ENCODE measurements at regions not wholly inside any gene's neighbourhood (a gene's known extent, or its start where the extent isn't known, plus 50 kb on each side); places are given as distances from the start of the nearest gene placed in this dataset.

- no peaks in the 10 kb centered on the region for H3K79me2 ChIP-seq (ENCODE audit: insufficient read depth, low read length)
- no peaks in the 10 kb centered on the region for H3K23me2 ChIP-seq (ENCODE audit: insufficient read length, low read depth, low read length, poor library complexity, severe bottlenecking)
- H2BK12ac ChIP-seq (ENCODE audit: insufficient read length, low read depth, low read length), result no peak overlapping the region
- H3T11ph ChIP-seq (ENCODE audit: low read length), result no peak overlapping the region
- H2BK120ac ChIP-seq (ENCODE audit: low read depth, low read length, poor library complexity, severe bottlenecking), result no peak overlapping the region
- H3K4me1 ChIP-seq (ENCODE audit: insufficient read depth, low read length), result peaks cover 8% of the 10 kb centered on the region
- H2AFZ ChIP-seq (ENCODE audit: low read length), result no peak overlapping the region
- H3K14ac ChIP-seq (ENCODE audit: insufficient read depth, low read length), result no peak overlapping the region
- DNase-seq, result no peak
- no peaks in the 10 kb centered on the region for H3K9me3 Mint-ChIP-seq
- H2BK20ac ChIP-seq (ENCODE audit: low read depth, low read length, poor library complexity, severe bottlenecking), result no peak overlapping the region
- no peaks in the 10 kb centered on the region for H4K20me1 ChIP-seq (ENCODE audit: control insufficient read depth, insufficient read depth, insufficient read length)
- no peak overlapping the region for H2BK5ac ChIP-seq (ENCODE audit: insufficient read length, low read length)
- H3K18ac ChIP-seq (ENCODE audit: insufficient read length, low read depth, low read length), result no peak overlapping the region
- H2AK5ac ChIP-seq (ENCODE audit: insufficient read length, low read length), result no peak overlapping the region
- no peak overlapping the region for H3K4me3 Mint-ChIP-seq
- TF ChIP-seq CTCF (conservative IDR thresholded peaks at IDR 0.05), result no peak
- no peak overlapping the region for H4K91ac ChIP-seq (ENCODE audit: insufficient read length, low read depth, low read length)
- no peak overlapping the region for H3K56ac ChIP-seq (ENCODE audit: insufficient read length, low read depth, low read length)
- no peak overlapping the region; a peak in 1 of 7 replicates for H3K27ac Mint-ChIP-seq
- no peaks in the 10 kb centered on the region for H3K27me3 ChIP-seq (ENCODE audit: insufficient read depth, low read length)
- H3K4me1 Mint-ChIP-seq, result peaks cover 11 to 15% of the 10 kb centered on the region in 2 experiments
- no CpG with 5 or more reads among the region's 3 CpGs for WGBS (ENCODE audit: extremely low coverage, insufficient read length, low lambda C conversion rate)
- H3K9me3 ChIP-seq (ENCODE audit: control insufficient read depth, low read depth, low read length), result no peaks in the 10 kb centered on the region
- no peak overlapping the region for H3K9ac ChIP-seq (ENCODE audit: extremely low read depth, insufficient read length, low read length)
- H2BK15ac ChIP-seq (ENCODE audit: low read depth, low read length), result no peak overlapping the region
- no peak overlapping the region for H3K27ac ChIP-seq (ENCODE audit: insufficient read length, low read depth, low read length)
- no peak overlapping the region for H4K8ac ChIP-seq (replicated peaks; ENCODE audit: insufficient read length, low read depth, low read length)
- no peak overlapping the region for H3K23ac ChIP-seq (ENCODE audit: insufficient read length, low read depth, low read length)
- no peaks in the 10 kb centered on the region for H3K36me3 Mint-ChIP-seq (ENCODE audit: insufficient read depth in 1 of 3, low read depth in 3 of 3)
- H4K5ac ChIP-seq (ENCODE audit: insufficient read length, low read depth, low read length), result no peak overlapping the region
- no peak overlapping the region for H3K4ac ChIP-seq (ENCODE audit: low read depth, low read length)
- H3K79me1 ChIP-seq (ENCODE audit: insufficient read depth, low read depth, low read length, poor library complexity, severe bottlenecking), result no peaks in the 10 kb centered on the region
- H3K27me3 Mint-ChIP-seq (ENCODE audit: low read depth), result no peaks in the 10 kb centered on the region
- no peak overlapping the region for H3K4me2 ChIP-seq (ENCODE audit: insufficient read depth, insufficient read length, low read length)
Observed at GRCh38 chr14:53888535-53889386, 67.9 kb downstream of the BMP4 start.
